ENCODE measurements at regions not wholly inside any gene's neighbourhood (a gene's known extent, or its start where the extent isn't known, plus 50 kb on each side); places are given as distances from the start of the nearest gene placed in this dataset.

DNA sequence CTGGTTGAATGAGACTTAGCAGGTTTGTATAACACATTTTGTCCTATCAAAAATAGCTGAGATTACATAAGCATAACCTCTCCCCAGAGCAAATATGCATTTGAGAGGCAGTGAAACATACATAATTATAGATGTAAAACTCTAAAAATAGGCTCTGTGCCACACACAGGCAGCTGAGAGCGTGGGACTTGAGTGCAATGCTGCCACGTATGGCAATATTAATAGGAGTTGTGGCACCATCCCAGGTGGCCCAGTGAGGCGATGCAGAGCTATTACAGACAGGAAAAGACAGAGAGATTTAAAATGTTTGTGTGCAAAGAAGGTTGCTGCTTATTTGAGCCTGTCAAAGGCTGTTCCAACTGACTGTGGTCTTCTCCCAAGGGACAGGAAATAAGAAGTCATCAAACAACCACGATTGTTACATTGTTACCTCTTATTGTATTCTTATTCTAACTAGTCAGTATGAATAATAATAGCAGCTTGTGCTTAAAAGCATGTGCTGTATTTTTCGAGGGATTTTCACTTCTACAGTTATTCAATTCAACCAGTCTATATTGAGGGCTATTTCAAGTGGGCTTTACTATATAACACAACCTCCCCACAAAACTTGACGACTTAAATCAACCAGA is 116.5 kb downstream of the SALL1 start:
- DNase-seq = no peak

DNA sequence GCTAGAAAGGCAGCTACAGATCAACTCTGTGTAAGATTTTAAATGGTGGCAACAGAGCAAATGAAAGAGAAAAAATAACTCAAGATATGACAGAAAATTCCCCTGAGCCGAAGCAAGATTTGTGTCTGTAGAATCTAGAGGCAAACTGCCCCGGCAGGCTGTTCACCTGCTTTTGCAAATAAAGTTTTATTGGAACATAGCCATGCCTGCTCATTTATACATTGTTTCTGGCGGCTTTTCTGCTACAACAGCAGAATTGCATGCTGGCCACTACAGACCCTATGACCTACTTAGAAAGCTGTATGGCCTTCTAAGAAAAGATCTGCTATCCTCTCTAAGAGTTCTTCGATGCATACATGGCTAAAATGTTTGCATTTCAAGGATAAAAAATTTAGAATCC is 119.5 kb downstream of the SALL1 start:
- DNase-seq = no peak

DNA sequence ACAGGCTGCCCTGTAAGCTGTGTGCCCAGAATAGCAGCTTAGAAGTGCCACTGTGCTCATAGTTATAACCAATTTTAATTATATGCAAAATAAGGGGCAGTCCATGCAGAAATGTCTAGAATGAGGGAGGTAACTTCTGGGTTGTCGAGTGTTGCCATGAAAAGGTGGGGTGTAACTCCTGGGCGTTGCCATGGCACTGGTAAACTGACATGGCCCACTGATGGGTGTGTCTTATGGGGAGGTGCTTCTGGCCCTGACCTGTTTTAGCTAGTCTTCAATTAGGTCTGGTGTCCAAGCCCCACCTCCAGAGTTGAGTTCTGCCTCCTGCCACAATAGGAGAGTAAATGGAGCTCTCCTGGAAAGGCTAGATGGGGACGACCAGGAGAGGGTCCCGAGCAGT is 120.6 kb downstream of the SALL1 start:
- DNase-seq = no peak

DNA sequence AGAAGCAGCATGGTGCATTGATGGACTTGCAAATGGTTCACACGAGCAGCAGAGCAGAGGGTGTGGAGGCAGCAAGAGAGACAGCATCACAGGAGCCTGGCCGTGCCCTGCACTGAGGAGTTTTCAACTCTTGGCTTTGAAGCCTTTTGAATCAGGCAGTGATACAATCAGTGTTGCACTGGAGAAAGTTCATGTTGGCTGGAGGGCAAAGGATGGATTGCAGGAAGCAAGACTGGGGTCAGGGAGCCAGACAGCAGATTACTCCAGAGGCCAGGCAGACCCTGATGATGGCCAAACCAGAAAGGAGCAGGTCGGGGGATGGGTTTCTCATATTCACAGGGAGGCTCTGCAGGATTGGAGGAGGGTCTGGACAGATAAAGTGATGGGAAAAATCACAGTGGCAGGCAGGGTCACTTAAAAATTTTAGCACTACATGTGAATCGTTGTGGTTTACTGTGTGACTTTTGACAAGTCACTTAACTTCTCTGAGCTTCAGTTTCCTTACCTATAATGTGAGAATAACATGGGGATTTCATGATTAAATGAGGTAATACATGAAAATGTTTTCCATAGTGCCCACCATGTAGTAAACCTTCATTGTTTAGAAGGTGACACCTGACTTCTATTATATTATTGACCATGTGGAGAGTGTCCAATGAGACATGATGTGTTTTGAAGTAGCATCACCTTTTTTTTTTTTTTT is 125.3 kb downstream of the SALL1 start:
- no peak for DNase-seq

DNA sequence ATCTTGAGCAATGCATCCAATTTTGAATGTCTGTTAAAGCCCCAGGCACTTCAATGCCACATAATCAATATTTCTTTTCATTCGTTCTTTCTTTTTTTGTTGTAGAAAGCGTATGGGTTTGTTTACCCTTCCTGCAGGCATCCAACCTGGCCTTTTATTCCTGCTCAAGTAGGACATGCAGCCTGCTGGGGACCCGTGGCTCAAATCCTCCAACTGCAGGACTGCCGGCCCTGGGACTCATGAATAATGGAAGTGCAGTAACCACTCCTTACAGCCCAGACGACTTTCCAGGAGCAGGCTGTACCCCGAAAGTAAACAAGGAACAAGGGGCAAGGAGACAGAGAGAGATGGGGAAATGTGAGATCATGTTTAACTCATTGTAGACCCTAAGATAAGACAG is 126.4 kb downstream of the SALL1 start:
- no peak for DNase-seq

DNA sequence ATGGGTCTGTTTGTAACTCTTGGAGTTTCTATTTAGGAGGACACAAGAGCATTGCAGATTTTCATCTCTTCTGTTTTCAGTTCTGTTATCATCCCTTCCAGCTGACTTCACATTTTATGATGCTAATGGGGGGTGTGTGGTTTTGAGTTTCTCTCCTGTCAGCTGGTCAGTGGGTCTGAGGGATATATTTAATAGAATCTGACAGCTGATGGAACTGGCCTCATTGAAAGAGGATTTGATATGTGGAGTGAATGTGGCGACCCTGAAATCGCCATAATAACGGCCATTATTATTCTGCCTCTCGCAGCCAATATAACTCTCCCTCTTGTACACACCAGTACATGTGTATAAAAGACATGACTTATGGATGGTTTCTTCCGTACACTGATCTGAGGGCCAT is 128.1 kb downstream of the SALL1 start:
- DNase-seq = no peak

DNA sequence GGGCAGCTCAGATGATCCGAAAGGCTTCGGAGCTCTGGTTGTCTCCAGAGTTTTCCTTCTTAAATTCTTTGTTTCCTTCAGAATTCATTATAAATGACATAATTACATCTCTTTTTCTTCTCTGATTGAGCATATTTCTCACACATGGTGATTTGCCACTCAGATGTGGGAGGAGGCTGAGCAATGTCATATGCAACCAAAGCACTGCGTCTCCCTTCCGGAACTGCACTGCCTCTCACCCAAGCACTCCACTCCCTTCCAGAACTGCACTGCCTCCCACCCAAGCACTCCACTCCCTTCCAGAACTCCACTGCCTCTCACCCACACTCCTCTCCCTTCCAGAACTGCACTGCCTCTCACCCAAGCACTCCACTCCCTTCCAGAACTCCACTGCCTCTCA is 131.5 kb downstream of the SALL1 start:
- DNase-seq = no peak

DNA sequence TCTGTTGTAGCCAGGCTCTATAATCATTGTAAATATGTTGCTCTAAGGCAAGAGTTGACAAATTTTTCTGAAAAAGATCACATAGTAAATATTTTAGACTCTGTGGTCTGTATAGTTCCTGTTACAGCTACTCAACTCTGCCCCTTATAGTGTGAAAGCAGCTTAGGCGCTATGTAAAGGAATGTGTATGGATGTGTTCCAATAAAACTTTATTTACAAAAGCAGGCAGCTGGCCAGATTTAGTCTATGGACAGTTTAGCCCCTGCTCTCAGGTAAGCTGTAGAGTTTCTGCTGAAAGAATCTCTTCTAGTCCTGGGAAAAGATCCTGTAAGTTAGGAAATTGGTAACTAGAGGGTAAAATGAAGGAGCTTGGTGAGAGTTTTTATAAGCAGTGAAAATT is 133.1 kb downstream of the SALL1 start:
- no peak for DNase-seq

DNA sequence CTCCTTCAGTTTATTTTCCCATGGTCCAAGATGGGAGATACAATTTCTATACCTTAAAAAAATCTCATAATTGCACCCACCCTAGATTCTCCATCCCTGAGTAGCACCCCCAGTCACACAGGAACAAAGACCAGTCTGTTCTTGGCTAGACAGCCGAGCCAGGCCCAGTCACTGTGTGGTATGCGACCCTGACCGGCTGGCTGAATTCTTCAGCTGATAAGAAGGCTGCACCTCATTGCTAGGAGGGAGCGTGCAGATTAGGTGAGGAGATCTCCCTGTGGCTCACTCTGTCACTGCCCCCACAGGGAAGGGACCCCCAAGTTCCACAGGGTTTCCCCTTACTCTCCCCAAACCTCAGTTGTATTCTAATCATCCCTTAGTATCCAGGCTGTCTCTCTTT is 138.7 kb downstream of the SALL1 start:
- no peak for DNase-seq

DNA sequence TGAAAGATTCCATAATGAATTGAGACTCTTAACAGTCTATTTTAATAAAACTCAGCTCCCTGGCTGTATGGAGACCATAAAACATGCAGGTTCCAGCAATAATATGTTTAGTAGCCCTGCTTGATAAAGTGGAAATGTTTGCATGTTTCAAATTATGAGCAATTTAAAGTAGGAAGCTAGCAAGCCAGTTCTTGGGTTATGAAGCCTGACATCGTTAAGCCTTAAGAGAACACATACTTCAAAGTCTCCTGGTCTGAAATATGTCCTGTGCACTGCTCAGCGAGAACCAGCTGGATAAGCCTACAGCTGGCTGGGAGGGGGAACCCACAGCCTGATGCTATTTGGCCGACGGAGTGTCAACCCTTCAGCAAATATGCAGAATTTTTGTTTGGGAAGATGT is 140.3 kb downstream of the SALL1 start:
- no peak for DNase-seq

DNA sequence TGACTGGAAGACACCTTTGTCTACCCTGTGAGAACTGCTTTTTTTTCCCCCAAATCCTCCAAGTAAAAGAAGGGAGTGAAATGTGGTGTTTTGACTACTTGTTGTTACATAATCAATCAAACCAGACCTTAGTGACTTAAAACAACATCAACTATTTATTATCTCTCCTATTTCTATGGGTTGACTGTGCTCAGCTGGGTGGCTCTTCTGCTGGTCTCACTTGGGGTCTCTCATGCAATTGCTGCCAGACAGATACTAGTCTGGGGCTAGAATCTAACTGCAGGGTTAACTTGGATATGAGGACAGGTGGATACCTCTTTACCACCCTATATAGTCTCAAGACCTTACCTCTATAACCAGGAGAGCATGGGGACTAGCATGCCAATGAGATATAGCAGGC is 141.3 kb downstream of the SALL1 start:
- no peak for DNase-seq

DNA sequence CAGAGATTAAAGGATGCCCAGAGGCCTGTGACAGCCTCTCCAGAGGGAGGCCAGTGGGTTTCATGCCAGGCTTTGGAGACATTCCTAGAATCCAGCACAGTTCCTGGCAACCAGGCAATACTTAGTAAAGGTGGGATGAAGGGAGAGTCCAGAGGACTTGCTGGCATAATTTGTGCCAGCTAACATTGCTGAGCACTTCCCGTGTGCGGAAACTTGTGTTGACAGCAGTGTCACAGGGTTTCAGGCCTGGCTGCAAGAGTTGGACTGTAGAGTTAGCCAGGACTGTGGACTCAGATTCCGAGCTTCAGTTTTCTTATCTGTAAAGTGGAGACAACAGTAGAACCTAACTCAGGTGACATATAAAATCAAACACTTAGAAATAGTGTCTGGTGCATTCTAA is 141.7 kb downstream of the SALL1 start:
- DNase-seq = no peak

DNA sequence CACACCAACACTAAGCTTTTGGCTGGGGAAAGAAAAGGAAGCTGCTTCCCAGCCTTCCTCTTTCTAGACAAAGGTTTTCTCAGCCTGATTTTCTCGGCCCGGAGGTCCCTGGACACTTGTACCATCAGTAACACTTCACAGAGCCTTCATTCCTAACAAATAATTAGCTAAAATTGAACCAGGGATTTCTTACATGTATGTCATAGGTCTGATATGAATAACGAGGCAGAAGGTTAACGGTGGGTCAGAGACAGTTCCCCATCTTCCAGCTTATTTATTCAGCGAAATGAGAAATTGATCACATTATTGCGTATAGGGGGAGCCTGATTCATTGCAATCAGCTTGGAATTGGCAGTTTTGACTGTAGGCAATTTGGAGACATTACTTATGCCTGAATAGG is 142.5 kb downstream of the SALL1 start:
- DNase-seq = no peak

DNA sequence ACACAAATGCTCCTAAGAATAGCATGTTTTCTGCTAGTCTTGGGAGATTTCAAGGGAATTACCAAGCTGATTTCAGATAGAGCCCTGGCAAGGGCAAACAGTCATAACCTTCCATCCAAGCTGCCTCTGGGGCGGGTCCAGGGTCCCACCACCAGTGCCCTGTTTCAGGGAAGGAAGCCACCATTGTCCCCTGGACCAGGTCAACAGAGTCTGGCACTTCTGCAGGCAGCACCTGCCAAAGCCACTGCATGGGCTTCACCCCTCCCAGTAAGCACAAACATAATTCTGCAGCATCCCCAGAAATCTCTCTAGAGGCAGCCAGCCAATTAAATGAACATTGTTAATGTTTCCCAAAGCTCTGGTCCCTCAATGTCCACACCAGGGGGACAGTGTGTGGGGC is 143.0 kb downstream of the SALL1 start:
- no peak for DNase-seq

DNA sequence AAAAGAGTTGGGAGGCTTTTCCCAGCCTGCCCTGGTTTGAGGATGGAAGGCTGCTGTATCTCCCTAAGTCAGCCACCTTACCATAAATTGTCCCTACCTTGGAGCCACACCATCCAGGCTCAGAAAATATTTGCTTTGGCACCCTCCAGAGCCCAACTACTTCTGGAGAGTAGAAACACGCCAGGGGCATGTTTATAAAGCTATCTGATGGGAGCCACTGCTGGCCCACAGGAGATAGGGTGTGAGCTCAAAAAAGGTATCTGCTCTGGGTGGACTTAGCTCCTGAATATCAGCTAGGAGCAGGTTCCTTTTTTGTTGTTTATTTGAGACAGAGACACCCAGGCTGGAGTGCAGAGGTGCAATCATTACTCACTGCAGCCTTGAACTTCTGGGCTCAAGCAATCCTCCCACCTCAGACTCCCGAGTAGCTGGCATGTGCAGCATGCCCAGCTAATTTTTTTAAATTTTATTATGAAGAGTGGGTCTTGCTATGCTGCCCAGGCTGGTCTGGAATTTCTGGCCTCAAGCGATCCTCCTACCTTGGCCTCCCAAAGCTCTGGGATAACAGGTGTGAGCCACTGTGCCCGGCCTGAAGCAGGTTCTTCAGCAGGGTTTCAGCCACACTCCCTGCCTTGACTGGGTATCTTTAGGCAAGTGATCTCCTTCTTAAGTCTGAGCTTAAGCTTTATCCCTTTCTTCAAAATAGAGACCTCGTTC is 147.1 kb downstream of the SALL1 start:
- no peak for DNase-seq

DNA sequence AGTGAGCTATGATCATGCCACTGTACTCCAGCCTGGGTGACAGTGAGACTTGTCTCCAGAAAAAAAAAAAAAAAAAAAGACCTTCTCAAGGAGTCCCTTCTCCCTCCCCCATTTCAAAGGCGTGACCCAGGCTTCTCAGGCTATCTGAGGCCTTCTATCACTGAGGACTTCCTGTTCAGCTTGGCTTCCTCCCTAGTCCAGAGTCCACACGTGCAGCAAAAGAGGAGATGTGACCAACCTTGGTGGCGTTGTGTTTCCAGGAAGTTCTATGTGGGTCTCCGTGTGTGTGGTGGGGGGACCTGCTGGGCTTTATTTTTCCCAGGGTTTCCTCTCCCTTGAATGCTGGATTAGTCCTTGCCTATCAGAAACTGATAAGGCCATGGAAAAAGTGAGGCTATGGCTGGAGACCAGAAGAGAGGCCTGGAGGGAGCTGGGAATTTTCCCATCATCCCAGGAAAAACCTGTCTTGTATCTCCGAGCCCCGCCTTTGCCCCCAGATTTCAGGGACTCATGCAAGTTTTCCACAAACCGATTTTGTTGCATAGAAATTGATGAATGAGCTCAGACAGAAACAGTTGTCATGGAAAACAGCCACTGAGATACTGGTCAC is 148.1 kb downstream of the SALL1 start:
- DNase-seq = no peak

DNA sequence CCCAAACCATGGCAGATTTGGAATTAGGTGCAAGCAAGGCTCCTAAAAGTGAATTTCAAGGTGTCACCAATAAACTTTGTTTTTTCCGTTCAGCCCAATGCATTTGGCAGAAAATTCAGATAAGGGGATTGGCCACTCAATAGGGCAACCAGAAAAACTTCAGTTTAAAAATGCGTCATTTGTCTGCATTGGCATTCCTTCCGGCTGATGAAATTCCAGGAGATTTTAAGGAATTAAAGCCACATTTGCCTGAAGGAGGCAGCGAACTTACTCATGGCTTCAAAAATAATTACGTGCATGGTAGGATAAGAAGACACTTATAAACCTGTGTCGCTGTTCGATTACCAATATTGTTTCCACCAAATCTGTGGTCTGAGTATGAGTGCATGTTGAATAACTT is 151.9 kb downstream of the SALL1 start:
- no peak for DNase-seq

DNA sequence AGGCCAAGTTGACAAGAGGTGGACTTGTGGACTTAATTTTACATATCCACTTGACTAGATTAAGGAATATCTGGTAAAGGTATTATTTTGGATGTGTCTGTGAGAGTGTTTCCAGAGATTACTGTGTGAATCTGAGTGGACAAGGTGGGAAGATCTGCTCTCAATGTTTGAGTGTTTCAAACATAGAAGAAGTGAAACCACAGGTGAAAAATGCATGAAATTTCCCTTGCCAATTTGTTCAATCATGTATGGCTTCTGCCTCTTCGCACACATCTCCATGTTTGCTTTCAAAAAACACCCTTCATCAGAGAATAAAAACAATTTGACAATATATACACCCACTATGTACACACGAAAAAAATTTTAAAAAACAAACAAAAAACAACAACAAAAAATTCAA is 152.7 kb downstream of the SALL1 start:
- no peak for DNase-seq

DNA sequence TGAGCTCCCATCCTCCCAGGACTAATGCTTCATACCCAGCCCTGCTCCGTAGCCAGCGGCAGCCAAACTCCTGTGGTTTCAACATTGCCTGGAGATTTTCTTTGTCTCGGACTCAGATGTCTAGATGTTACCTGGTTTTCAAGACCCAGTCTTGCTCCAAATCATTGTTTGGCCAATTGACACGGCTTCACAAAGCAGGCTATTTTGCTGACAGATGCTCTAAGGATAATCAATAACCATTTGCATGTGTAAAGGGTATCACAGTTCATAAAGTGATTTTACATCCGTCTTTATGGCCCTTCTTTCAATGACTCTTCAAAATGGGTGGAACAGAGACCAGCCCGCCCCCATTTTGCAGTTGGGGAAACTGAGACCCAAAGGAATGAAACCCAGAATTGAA is 153.4 kb downstream of the SALL1 start:
- no peak for DNase-seq

DNA sequence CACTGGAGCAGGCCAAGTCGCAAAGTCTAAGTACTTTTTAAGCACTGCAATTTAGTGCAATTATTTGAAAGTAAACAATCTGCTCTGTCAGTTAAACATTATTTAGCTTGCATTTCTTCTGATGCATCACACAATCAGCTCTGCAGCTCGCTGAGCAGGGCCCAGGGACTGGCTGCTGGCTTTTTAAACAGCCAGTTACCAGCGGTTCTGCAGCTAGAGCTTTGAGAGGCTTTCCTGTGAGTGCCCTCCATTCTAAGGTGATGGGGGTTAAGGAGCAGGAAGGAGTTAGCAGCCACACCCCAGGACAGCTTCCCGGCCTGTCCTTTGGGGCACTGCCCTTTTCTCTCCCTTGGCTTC is 154.3 kb downstream of the SALL1 start:
- DNase-seq = no peak

DNA sequence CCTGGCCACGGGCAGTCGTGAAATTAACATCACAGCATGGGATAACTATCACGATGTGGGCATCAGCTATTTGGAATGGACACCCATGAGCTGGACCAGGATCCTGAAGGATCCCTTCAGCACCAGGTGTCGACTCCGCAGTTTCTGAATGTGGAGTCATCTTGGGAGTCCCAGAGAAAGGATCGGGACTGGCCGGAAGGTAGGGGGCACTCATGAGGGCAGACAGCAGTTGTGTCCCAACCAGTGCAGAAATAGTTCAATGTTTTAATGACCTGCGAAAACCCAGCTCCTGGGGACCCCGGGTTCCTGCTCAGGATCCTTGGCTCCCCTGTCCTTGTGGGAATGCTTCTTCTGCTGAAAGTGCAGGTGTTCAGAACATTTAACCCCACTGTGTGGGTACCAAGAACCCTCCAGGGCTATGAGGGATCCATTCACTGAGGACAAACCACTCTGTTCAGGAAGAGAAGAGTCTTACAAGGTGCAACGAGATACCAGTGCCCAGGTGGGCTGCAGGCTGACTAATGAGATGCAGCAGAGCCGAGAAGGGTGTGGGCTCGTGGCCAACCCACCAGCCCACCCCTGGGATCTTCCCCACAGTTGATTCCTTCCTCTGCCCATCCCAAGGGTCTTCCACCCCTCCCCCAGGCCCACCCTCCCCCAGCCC is 154.8 kb downstream of the SALL1 start:
- DNase-seq = no peak

DNA sequence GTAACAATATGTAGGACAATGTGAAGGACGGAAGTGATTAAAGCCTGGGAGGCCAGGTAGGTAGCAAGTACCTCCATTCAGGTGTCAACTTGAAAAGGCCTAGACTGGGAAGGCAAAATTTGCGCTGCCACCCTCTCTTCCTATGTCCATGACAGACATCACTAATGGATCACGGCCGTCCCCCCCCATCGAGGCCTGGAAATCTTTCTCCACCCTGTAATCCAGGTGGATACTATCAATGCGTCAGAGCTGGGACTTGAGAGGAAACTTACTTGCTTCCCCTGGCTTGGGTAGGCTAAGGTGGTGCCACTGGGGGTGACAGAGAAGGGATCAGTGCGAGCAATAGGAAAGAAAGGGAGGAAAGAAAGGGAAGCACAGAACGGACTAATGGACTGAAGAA is 156.1 kb downstream of the SALL1 start:
- no peak for DNase-seq

DNA sequence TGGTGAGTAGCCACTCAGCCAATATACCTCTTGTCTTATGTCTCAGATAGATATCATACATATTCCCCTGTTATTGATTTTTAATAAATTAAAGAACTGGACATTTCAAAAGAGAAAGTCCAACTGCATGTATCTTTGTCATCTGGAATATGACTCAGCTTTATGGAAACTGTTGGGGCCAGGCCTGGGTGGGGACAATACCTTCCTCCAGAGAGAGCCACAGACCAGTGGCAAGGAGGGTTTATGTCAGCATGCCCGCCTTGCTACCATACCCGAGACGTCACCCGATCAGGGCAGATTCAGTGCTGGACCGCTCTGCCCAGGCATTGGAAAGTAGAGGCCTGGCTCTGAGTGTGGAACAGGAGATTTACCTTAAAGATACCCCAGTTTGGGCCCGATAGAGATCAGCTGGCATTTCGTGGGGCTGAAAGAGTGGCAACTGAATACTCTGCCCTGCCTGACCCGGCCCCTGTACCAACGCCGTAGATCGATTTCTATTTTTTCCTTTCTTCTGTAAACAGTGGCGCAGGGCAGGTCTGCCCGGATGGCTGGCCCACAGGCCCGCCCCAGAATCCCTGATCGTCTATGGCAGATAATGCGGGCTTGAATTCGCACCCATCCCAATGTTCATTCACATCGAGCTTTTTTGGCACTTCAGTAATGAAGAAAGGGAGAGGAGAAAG is 158.6 kb downstream of the SALL1 start:
- DNase-seq = no peak
